Esophagus (tissue), 2 donors: ENCODE measurements at regions not wholly inside any gene's neighbourhood (a gene's known extent, or its start where the extent isn't known, plus 50 kb on each side); places are given as distances from the start of the nearest gene placed in this dataset.

ENCODE experiments used
- H3K27ac ChIP-seq, 2 donors: one replicate each; pipeline ENCODE4 v1.5.1; 2013; ENCODE audit warnings: low read depth in 2 of 2, mild to moderate bottlenecking in 2 of 2, inconsistent platforms in 1 of 2, low read length in 1 of 2, moderate library complexity in 1 of 2
- H3K27me3 ChIP-seq, 2 donors: one replicate each; pipeline ENCODE4 v1.6.1; 2013; ENCODE audit warnings: low read length in 2 of 2, control low read depth in 1 of 2, mild to moderate bottlenecking in 1 of 2; ENCODE audit not compliant: insufficient read depth in 2 of 2, control insufficient read depth in 1 of 2
- H3K36me3 ChIP-seq, 2 donors: one replicate each; pipeline ENCODE4 v1.6.1; 2013; ENCODE audit warnings: low read length in 1 of 2; ENCODE audit not compliant: control insufficient read depth in 2 of 2, insufficient read depth in 2 of 2
- H3K4me1 ChIP-seq, 2 donors: one replicate each; pipeline ENCODE4 v1.6.1; 2013; ENCODE audit warnings: low read length in 1 of 2; ENCODE audit not compliant: control insufficient read depth in 2 of 2, insufficient read depth in 2 of 2
- H3K4me3 ChIP-seq, 2 donors: one replicate each; pipeline ENCODE4 v1.5.1; 2013; ENCODE audit warnings: low read length in 2 of 2, mild to moderate bottlenecking in 2 of 2, low read depth in 1 of 2, moderate library complexity in 1 of 2
- H3K9me3 ChIP-seq, 2 donors: one replicate each; pipeline ENCODE4 v1.6.1; 2013; ENCODE audit warnings: mild to moderate bottlenecking in 2 of 2, low read depth in 1 of 2, low read length in 1 of 2, moderate library complexity in 1 of 2; ENCODE audit not compliant: control insufficient read depth in 2 of 2, insufficient read depth in 1 of 2
- WGBS, 2 donors: extraction: QIAGEN DNeasy Blood & Tissue Kit; methylation state at CpG; one replicate each; pipeline ENCODE4 v1.1.7; 2013; 5-methylcytosine and 5-hydroxymethylcytosine counted together
- donor health status: healthy with polysubstance abuse.
- donor health status: Bipolar disorder and iron deficiency.

GRCh38 chr4:12701384-12701783 is 782.8 kb downstream of the RAB28 start:
- H3K27ac ChIP-seq = no peak overlapping the region
- H3K4me3 ChIP-seq = no peak overlapping the region
- no peaks in the 10 kb centered on the region for H3K36me3 ChIP-seq
- no peaks in the 10 kb centered on the region for H3K27me3 ChIP-seq
- H3K9me3 ChIP-seq = no peaks in the 10 kb centered on the region
- H3K4me1 ChIP-seq = no peaks in the 10 kb centered on the region
- 89 to 94% methylated on average over 1 of the region's 1 CpG for WGBS, 2 donors

DNA sequence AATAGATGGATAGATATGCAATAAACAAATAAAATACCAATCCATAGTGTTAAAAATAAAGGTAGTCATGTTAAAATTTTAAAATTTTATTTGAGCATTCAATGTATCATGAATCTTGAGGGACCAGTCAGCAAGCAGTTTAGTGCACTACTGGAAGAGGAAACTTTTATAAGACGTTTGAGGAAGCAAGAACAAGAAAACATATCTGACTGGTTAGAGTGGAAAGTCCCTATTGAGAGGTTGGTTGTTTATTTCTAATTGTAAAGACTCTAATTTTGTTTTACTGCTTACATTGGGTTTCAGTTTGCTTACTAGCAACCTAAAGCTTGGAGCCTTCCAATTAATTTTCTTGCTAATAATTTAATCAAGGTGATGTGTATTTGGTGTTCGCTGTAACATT is 786.2 kb downstream of the RAB28 start:
- no peaks in the 10 kb centered on the region for H3K27me3 ChIP-seq
- H3K27ac ChIP-seq = no peak overlapping the region
- no peaks in the 10 kb centered on the region for H3K36me3 ChIP-seq
- H3K9me3 ChIP-seq = no peaks in the 10 kb centered on the region
- no peaks in the 10 kb centered on the region for H3K4me1 ChIP-seq
- 61 to 67% methylated on average over 2 of the region's 2 CpGs for WGBS, 2 donors
- H3K4me3 ChIP-seq = no peak overlapping the region

DNA sequence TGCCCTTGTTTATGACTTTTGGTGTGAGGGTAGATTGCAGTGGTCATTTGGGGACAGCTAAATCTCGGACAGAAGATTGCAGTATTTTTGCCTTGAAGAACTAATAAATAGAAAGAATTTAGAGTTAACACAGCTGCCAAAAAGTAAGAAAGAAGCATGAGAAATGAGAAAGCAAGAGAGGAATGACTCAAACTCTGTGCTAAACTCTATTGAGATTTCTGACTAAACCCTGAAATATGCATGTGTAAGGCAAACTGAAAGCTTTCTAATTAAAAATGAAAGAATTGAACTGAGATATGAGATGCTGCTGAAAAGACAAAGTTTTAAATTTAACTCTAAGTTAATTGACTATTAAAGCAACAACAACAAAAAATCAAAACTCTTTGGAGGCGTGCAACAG is 791.3 kb downstream of the RAB28 start:
- no peaks in the 10 kb centered on the region for H3K36me3 ChIP-seq
- no peaks in the 10 kb centered on the region for H3K27me3 ChIP-seq
- H3K4me3 ChIP-seq = no peak overlapping the region
- H3K9me3 ChIP-seq = no peaks in the 10 kb centered on the region
- H3K27ac ChIP-seq = no peak overlapping the region
- 65 to 68% methylated on average over 2 of the region's 2 CpGs for WGBS, 2 donors
- H3K4me1 ChIP-seq = no peaks in the 10 kb centered on the region

DNA sequence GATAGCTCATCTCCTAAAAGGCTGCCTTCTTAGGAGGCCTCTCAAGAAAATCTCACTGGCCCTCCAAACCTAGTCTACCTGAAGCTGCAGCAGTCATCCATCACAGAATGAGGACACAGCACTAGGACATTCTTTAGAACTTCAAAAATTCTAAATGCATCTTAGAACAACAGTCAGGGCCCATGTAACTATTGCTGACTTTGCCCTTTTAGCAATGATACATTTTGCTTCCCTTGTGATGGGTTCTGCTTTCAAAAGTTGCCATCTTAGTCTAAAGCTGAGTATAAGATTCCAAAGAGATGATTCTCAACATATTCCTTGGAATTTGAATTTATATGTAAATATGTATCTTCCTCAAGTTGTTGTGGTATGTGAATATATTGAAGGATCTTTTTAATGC is 793.0 kb downstream of the RAB28 start:
- H3K27me3 ChIP-seq = no peaks in the 10 kb centered on the region
- no peaks in the 10 kb centered on the region for H3K9me3 ChIP-seq
- no peaks in the 10 kb centered on the region for H3K4me1 ChIP-seq
- H3K36me3 ChIP-seq = no peaks in the 10 kb centered on the region
- H3K27ac ChIP-seq = no peak overlapping the region
- no peak overlapping the region for H3K4me3 ChIP-seq

- Histone ChIP-seq H3K9me3 (no peaks in the 10 kb centered on the region), H3K4me3 (no peak overlapping the region), H3K36me3 (no peaks in the 10 kb centered on the region), H3K27ac (no peak overlapping the region), H3K27me3 (no peaks in the 10 kb centered on the region), H3K4me1 (no peaks in the 10 kb centered on the region)
- 89 to 91% methylated on average over 2 of the region's 2 CpGs for WGBS, 2 donors
Observed at GRCh38 chr4:12689457-12689856, 794.7 kb downstream of the RAB28 start.

GRCh38 chr4:12679217-12679616 is 804.9 kb downstream of the RAB28 start:
- no peaks in the 10 kb centered on the region for H3K36me3 ChIP-seq
- H3K27ac ChIP-seq = no peak overlapping the region
- WGBS, 2 donors = 52 to 55% methylated on average over 2 of the region's 2 CpGs
- H3K27me3 ChIP-seq = no peaks in the 10 kb centered on the region
- H3K9me3 ChIP-seq = peaks cover 0 to 2% of the 10 kb centered on the region in 2 donors
- H3K4me1 ChIP-seq = no peaks in the 10 kb centered on the region
- H3K4me3 ChIP-seq = no peak overlapping the region

GRCh38 chr4:12674184-12674583 is 810.0 kb downstream of the RAB28 start:
- Histone ChIP-seq H3K27me3 (no peaks in the 10 kb centered on the region), H3K27ac (no peak overlapping the region), H3K4me1 (no peaks in the 10 kb centered on the region)

GRCh38 chr4:12672303-12672702 is 811.8 kb downstream of the RAB28 start:
- Histone ChIP-seq H3K4me1 (no peaks in the 10 kb centered on the region), H3K36me3 (no peaks in the 10 kb centered on the region), H3K4me3 (no peak overlapping the region), H3K27me3 (no peaks in the 10 kb centered on the region), H3K27ac (no peak overlapping the region), H3K9me3 (peaks cover 0 to 2% of the 10 kb centered on the region in 2 donors)
- WGBS, 2 donors = 70 to 82% methylated on average over 4 of the region's 4 CpGs

More at GRCh38 chr4:12674184-12674583, 810.0 kb downstream of the RAB28 start:
- peaks cover 0 to 2% of the 10 kb centered on the region in 2 donors for H3K9me3 ChIP-seq
- H3K36me3 ChIP-seq = no peaks in the 10 kb centered on the region
- H3K4me3 ChIP-seq = no peak overlapping the region

GRCh38 chr4:12658146-12658545 is 826.0 kb downstream of the RAB28 start:
- Histone ChIP-seq H3K36me3 (no peaks in the 10 kb centered on the region), H3K4me1 (no peaks in the 10 kb centered on the region), H3K27me3 (no peaks in the 10 kb centered on the region), H3K9me3 (no peaks in the 10 kb centered on the region), H3K27ac (no peak overlapping the region), H3K4me3 (no peak overlapping the region)
- WGBS, 2 donors = 81 to 82% methylated on average over 2 of the region's 2 CpGs

- H3K9me3 ChIP-seq = no peaks in the 10 kb centered on the region
- no peak overlapping the region for H3K4me3 ChIP-seq
- H3K27ac ChIP-seq = no peak overlapping the region
- no peaks in the 10 kb centered on the region for H3K36me3 ChIP-seq
- H3K27me3 ChIP-seq = no peaks in the 10 kb centered on the region
- H3K4me1 ChIP-seq = no peaks in the 10 kb centered on the region
- WGBS, 2 donors = 46% methylated on average over 3 of the region's 3 CpGs
Observed at GRCh38 chr4:12651876-12652275, 832.3 kb downstream of the RAB28 start.
